K562 (cell line): ENCODE measurements at regions not wholly inside any gene's neighbourhood (a gene's known extent, or its start where the extent isn't known, plus 50 kb on each side); places are given as distances from the start of the nearest gene placed in this dataset.

Experiments
- EGR1 ChIP-seq: fragments of 450-650 bp; conservative IDR thresholded peaks from 2 replicates; pipeline ENCODE4 v1.6.1; 2017; ENCODE audit warnings: mild to moderate bottlenecking
- EZH2 ChIP-seq: IDR thresholded peaks from 2 replicates; pipeline ENCODE4 v1.6.1; 2012; ENCODE audit warnings: low read depth, mild to moderate bottlenecking, inconsistent platforms, low read length, borderline replicate concordance
- MTA3 ChIP-seq: fragments of 450-650 bp; formaldehyde crosslinking; IDR thresholded peaks from 2 replicates; pipeline ENCODE4 v1.6.1; 2017; ENCODE audit warnings: mild to moderate bottlenecking, borderline replicate concordance
- NR1H2 ChIP-seq: sonication (generic); formaldehyde crosslinking; IDR thresholded peaks from 2 replicates; pipeline ENCODE4 v1.4.0; 2020; ENCODE audit warnings: mild to moderate bottlenecking, missing genetic modification reagents
- NR2C2 ChIP-seq, 2 experiments: fragments of 200-800 bp in 1 of 2; sonication (Bioruptor generic) in 1 of 2; sonication (generic) in 1 of 2; formaldehyde crosslinking in 1 of 2; IDR thresholded peaks; 2 replicates each; pipeline versions ENCODE4 v1.6.1 to v1.8.0; 2016 to 2022; ENCODE audit warnings: mild to moderate bottlenecking in 1 of 2, missing compliant biosample characterization in 1 of 2, missing genetic modification characterization in 1 of 2, missing genetic modification reagents in 1 of 2
- PHTF2 ChIP-seq: fragments of 250-450 bp; sonication (Bioruptor Pico); IDR thresholded peaks from 2 replicates; pipeline ENCODE4 v1.5.0; 2021; ENCODE audit warnings: mild to moderate bottlenecking
- POLR2AphosphoS5 ChIP-seq: IDR thresholded peaks from 2 replicates; pipeline ENCODE4 v1.6.1; 2011; ENCODE audit warnings: mild to moderate bottlenecking, low read depth, low read length, moderate library complexity; ENCODE audit not compliant: control insufficient read depth, insufficient read depth
- TF ChIP-seq, protein P1 (sequence below), 3 experiments: IDR thresholded peaks in 2 of 3; conservative IDR thresholded peaks in 1 of 3; 2 replicates each; pipeline ENCODE4 v1.5.1; 2011 to 2012; ENCODE audit warnings: low read length in 3 of 3, mild to moderate bottlenecking in 3 of 3, control low read depth in 2 of 3, improper control_type of control experiment in 1 of 3, inconsistent platforms in 1 of 3, low read depth in 1 of 3, mixed read lengths in 1 of 3, moderate library complexity in 1 of 3; ENCODE audit not compliant: insufficient read depth in 2 of 3

DNA sequence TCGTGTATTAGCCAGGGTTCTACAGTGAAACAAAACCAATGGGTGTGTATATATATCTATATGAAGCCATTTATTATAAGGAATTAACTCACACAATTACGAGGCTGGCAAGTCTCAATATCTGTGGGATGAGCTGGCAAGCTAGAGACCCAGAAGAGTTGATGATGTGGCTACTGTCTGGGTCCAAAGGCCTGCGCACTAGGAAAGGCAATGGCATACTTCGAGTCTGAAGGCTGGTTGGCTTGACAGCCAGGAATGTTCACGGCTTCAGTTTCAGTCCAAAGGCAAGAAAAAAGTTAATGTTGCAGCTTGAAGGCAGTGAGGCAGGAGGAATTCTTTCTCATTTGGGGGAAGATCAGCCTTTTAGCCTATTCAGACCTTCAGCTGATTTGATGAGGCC lies 893.3 kb upstream of the LRFN5 start:
- TF ChIP-seq EZH2, result no peak
- no peak for TF ChIP-seq POLR2AphosphoS5
- TF ChIP-seq, protein P1, sequence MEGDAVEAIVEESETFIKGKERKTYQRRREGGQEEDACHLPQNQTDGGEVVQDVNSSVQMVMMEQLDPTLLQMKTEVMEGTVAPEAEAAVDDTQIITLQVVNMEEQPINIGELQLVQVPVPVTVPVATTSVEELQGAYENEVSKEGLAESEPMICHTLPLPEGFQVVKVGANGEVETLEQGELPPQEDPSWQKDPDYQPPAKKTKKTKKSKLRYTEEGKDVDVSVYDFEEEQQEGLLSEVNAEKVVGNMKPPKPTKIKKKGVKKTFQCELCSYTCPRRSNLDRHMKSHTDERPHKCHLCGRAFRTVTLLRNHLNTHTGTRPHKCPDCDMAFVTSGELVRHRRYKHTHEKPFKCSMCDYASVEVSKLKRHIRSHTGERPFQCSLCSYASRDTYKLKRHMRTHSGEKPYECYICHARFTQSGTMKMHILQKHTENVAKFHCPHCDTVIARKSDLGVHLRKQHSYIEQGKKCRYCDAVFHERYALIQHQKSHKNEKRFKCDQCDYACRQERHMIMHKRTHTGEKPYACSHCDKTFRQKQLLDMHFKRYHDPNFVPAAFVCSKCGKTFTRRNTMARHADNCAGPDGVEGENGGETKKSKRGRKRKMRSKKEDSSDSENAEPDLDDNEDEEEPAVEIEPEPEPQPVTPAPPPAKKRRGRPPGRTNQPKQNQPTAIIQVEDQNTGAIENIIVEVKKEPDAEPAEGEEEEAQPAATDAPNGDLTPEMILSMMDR (IDR thresholded peaks at IDR 0.05 in 2 of 3, conservative IDR thresholded peaks at IDR 0.05 in 1 of 3; ENCODE audit: insufficient read depth in 2 of 3, low read depth in 1 of 3, low read length in 3 of 3), result no peak
- TF ChIP-seq NR1H2 (CRISPR knock-in tag), result no peak
- no peak for TF ChIP-seq NR2C2 (CRISPR knock-in tag; IDR thresholded peaks at IDR 0.05)
- no peak for TF ChIP-seq NR2C2 (tag; IDR thresholded peaks at IDR 0.05)
- TF ChIP-seq PHTF2 (CRISPR knock-in tag), result no peak
- TF ChIP-seq EGR1, result no peak
- TF ChIP-seq MTA3, result no peak
